ENCODE measurements at regions not wholly inside any gene's neighbourhood (a gene's known extent, or its start where the extent isn't known, plus 50 kb on each side); places are given as distances from the start of the nearest gene placed in this dataset.
"Not testable (repeated sequence)": the region's sequence is repeated elsewhere in the genome, so short reads cannot be mapped to it uniquely, and the experiment has no call there.

DNA sequence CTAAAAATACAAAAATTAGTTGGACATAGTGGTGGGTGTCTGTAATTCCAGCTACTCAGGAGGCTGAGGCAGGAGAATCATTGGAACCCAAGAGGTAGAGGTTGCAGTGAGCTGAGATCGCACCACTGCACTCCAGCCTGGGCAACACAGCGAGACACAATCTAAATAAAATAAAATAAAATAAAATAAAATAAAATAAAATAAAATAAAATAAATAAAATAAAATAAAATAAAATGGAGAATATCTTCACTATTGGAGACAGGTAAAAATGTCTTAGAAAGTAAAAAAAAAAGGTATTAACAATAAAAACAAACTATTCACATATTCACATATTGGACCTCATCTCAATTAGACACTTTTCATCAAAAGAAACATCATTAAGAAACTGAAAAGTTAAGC is 106.3 kb upstream of the PAXBP1 start:
- TF ChIP-seq, protein P1, sequence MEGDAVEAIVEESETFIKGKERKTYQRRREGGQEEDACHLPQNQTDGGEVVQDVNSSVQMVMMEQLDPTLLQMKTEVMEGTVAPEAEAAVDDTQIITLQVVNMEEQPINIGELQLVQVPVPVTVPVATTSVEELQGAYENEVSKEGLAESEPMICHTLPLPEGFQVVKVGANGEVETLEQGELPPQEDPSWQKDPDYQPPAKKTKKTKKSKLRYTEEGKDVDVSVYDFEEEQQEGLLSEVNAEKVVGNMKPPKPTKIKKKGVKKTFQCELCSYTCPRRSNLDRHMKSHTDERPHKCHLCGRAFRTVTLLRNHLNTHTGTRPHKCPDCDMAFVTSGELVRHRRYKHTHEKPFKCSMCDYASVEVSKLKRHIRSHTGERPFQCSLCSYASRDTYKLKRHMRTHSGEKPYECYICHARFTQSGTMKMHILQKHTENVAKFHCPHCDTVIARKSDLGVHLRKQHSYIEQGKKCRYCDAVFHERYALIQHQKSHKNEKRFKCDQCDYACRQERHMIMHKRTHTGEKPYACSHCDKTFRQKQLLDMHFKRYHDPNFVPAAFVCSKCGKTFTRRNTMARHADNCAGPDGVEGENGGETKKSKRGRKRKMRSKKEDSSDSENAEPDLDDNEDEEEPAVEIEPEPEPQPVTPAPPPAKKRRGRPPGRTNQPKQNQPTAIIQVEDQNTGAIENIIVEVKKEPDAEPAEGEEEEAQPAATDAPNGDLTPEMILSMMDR (optimal IDR thresholded peaks at IDR 0.05 in 1 of 3, IDR thresholded peaks at IDR 0.05 in 1 of 3, conservative IDR thresholded peaks at IDR 0.05 in 1 of 3; ENCODE audit: extremely low read depth in 1 of 3, insufficient read depth in 2 of 3, low read length in 3 of 3) = not testable (repeated sequence)
- TF ChIP-seq EZH2 (IDR thresholded peaks at IDR 0.05; ENCODE audit: low read length) = not testable (repeated sequence)

Data from keratinocyte (primary cell).